HG03575 (cell line): ENCODE measurements at regions not wholly inside any gene's neighbourhood (a gene's known extent, or its start where the extent isn't known, plus 50 kb on each side); places are given as distances from the start of the nearest gene placed in this dataset.

Source experiments
- ATAC-seq: cut with Tn5 transposase; IDR thresholded peaks from one replicate; pipeline ENCODE4 v1.9.1; 2021; ENCODE audit not compliant: unreplicated experiment, insufficient number of reproducible peaks, low FRiP score; ENCODE audit errors: extremely low read depth

DNA sequence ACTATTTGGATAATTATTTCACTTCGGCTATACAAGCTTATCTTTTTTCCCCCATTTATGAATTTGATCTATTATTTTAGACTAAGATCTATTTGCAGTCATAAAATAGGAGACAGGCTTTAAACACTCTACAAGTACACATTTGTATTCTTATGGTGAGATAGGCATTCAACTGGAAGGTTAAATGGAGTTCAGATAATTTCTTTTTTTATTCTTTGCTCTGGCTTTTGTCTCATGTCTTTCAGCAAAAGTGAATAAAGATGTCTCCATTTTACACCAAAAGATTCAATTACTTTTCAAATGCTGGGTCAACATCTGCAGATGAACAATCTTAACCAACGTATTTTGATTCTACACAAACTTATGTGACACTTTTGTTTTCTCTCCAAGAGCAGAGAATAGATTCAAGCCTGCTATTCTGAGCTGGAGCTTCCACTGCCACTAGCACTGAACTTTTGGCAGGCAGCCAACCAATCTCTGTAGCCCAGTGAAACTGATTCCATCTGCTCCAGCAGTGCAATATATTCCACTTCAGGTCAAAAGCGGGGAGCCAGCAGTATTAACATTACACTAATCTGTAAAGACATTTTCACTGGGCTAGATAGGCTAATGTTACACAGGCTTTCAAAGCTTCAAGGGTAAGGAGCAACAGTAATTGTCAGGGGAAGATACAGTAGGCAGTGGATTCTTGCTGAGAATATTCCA is 452.0 kb upstream of the ZNF608 start:
- ATAC-seq: no peak

GRCh38 chr5:125199373-125199772 is 452.9 kb upstream of the ZNF608 start:
- ATAC-seq: no peak

DNA sequence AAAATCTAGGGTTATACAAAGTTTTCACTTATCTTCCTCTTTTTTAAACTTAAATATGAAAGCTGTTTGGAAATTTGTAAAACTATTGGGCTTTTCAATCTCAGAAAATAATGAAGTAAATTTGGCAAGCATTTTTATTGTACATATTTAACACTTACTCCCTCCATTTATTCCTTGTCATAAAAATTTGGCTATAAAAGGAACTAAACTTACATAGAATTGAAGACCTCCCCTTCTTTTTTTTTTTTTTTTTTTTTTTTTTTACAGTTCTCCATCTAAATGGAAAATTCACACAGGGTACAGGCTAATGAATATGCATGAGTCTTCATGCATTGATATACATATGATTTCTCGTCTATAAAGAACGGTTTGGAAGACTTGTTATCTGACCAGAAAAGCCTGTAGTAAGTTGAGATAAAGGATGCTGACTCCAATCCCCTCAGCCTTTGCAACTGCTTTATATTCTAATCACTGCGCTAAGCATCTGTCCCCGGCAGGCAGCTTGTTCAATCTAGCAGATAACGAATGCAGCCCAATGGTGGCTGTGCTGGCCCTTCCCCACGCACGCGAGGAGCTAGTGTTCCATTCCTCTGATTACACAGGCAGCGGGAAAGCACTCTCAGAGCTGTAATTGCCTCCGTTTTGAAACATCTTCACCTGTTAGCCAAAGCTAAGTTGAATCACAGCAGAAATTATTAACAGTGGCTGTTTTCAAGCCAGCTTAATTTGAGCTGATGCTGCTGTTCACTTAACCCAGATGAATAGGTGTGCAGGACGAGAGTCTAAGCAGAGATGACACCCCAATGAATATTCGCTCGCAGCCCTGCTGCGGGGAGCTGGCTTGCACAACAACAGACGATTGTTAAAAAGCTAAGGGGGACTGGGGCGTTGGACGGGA is 453.8 kb upstream of the ZNF608 start:
- no peak for ATAC-seq

- no peak for ATAC-seq
Measured at GRCh38 chr5:125200866-125201373, 454.5 kb upstream of the ZNF608 start.

GRCh38 chr5:125201446-125202052 is 455.1 kb upstream of the ZNF608 start:
- ATAC-seq: no peak

- ATAC-seq: no peak
Measured at GRCh38 chr5:125202353-125202752, 455.9 kb upstream of the ZNF608 start.

DNA sequence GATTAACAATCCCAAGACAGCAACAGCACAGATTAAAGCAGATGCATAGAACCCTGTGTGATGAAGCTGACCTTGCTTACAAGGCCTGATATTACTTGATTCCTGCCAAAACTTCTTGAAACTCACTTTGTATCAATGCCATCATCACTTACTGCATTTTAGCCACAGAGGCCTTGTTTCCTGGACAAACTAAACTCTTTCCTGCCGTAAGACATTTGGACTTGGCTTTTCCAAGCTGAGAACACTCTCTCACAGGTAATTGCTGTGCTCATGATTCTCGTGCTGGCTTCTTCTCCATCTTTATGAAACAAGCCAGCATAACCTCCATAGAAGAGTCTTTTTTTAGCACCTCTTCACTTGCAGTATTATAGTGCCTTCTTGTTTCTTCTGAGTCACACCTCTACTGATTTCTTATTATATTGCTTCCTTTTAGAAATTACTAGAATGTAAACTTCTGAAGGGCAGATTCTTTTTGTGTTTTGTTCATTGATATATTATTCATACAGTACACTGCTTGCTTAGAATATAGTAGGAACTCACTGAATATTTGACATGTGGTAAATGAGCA is 456.5 kb upstream of the ZNF608 start:
- ATAC-seq: no peak

GRCh38 chr5:125203912-125204311 is 457.5 kb upstream of the ZNF608 start:
- ATAC-seq: no peak

DNA sequence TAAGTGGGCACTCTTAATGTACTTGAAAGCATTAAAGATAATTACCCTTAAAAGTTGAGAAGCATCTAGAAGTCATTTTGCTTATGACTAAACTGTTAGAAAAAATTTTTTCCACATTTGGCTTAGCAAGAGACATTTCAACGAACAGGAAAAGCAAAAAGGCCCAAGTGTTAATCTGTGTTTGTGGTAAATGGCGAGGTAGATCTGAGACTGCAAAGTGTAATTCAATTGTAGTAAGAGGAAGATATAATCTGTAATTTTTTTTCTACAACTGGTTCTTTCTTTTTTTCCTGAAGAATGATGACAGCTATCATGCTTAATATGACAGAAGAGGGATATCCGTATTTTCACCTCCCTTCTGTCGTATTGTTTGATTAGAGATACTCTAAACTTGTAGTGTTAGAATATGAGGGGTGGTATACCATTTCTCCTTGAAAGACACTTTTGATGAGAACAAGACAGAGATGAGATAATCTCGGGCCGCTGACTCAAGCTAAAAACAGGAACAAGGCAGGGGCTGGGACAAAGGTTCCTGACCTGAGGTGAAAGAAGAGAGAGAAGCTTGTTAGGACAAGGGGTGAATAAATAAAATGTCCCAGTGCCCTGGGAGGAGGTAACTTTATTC is 459.3 kb upstream of the ZNF608 start:
- ATAC-seq: no peak

- ATAC-seq: no peak
Measured at GRCh38 chr5:125207856-125208255, 461.4 kb upstream of the ZNF608 start.

DNA sequence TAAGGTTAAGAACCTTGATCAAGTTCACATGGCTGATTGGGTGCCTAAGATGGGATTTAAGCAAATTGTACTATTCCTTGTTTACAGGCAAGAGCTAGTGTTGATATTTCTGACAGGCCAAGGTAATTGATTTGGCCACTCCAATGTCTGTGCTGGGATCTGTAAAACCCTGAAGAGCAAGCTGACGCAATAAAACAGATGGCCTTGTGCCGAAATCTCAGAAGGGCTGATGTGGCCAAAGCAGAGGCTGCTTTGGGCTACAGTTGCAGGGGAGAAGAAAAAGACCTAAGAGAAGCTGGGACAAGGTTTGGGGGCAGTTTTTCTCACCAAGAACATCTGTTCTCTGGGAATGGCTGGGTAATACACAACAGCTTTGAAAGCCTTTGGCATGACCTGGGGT is 463.2 kb upstream of the ZNF608 start:
- no peak for ATAC-seq

DNA sequence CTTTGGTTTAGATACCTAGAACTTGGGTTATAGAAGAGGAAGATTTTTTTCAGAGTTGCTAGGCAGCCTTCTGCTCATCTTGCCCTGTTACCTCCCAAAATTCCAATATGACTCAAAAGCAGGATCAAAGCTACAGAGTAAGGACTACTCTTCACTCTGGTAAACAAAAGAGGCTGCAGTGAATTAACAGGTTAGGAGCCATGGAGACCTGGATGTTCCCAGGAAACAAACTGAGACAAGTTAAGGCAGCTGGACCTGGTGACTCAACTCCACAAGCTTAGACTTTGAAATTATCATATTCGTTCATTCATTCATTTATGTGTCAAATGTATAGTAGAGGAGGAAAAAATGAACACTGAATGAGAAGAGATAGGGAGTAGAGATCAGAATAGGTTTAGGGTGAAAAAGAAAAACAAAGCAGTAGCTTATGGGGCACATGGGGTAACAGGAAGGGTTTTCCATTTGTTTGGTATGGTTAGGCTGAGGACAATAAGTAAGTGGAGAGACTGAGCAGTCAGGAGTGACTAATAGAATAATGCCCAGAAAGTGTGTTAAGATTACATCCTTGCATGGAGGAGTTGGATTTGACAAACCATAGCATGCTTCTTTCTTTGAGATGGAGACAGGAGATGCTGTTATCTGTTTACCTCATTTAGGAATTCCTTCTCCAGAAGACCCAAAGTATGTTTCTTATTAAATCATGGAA is 464.0 kb upstream of the ZNF608 start:
- ATAC-seq: no peak

GRCh38 chr5:125214080-125214479 is 467.6 kb upstream of the ZNF608 start:
- ATAC-seq: peak; percentile 93

- no peak for ATAC-seq
Measured at GRCh38 chr5:125215593-125215992, 469.2 kb upstream of the ZNF608 start.

DNA sequence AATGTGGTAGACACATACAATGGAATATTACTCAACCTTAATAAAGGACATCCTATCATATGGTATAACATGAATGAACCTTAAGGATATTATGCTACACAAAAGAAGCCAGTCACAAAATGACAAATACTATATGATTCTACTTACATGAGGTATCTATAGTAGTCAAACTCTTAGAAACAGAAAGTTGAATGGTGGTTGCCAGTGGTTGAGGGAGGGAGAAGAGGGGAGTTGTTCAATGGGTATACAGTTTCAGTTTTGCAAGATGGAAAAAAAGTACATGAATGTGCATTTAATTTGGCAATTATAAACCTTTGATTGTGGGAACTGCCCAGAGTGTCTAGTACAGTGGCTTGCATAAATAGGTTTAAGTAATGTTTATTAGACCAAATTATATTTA is 473.3 kb upstream of the ZNF608 start:
- no peak for ATAC-seq

- ATAC-seq: no peak
Measured at GRCh38 chr5:125220284-125220683, 473.8 kb upstream of the ZNF608 start.

DNA sequence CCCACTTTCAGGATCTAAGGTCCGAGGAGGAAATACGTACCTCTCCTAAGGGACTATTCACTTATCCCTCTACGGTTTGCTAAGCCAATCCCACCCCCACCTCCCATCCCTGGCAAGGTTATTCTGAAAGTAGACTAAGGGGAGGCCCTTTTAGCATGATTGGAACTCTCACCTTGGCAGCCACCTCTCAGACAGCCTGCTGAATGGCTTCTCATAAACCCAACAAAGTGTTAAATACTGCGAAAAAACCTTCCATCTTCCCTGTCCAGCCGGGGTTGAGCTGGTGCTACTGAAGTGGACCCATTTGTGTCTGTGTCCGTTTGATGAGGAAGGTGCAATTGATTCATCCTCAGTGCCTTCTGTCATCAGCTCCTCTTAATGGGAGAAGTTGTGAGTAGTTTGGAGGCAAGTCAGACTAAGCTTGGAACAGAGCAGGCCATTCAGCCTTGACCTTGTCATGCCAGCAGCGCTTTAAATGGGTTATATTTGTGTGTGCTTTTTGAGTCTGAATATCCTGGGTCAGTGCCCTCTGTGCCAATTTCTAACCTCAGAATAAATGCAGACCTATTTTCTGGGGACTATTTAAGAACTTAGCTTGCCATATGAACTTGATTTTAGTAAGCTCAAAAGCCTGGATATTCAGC is 476.3 kb upstream of the ZNF608 start:
- no peak for ATAC-seq

DNA sequence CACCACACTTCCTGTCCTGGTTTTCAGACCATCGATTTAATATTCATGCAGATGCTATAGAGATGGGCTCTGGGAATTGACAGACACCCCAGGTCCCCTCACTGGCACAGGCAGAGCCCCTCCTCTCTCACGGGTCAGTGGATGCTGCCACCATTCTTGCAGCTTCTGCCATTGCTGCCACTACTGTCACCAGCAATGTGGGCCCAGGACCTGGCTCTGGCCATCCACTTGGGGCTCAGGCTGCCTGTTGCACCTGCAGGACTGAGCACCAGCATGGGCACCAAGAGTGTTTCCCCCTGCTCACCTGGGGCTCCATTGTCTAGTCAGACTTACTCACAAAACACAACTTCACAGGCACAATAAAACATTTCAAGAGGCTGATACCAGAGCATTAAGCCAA is 479.0 kb upstream of the ZNF608 start:
- no peak for ATAC-seq
